ENCODE measurements at regions not wholly inside any gene's neighbourhood (a gene's known extent, or its start where the extent isn't known, plus 50 kb on each side); places are given as distances from the start of the nearest gene placed in this dataset.
A peak's percentile ranks its signal among the peaks of the same experiment; 100 is the strongest.

GRCh38 chr20:4507288-4507719 lies 179.0 kb upstream of the PRNP start (continued):
- TF ChIP-seq REST (IDR thresholded peaks at IDR 0.05; ENCODE audit: low read depth, low read length) (no peak), MAX (IDR thresholded peaks at IDR 0.05; ENCODE audit: low read depth) (0 out of 2 replicates have a peak, but pooled peaks have one; percentile 55), MXI1 (IDR thresholded peaks at IDR 0.05; ENCODE audit: low read depth, low read length) (no peak), EP300 (IDR thresholded peaks at IDR 0.05; ENCODE audit: borderline replicate concordance in 1 of 2, low read depth in 1 of 2, low read length in 1 of 2) (peak in 1 of 2 experiments; percentile 85; a peak in 2 of 4 replicates), GABPA (IDR thresholded peaks at IDR 0.05; ENCODE audit: low read depth) (no peak), CHD2 (IDR thresholded peaks at IDR 0.05; ENCODE audit: low read length, partially characterized antibody) (no peak), TAF1 (IDR thresholded peaks at IDR 0.05; ENCODE audit: borderline replicate concordance, low read depth, low read length) (no peak), EZH2phosphoT487 (IDR thresholded peaks at IDR 0.05; ENCODE audit: borderline replicate concordance, low read depth) (no peak), CTCF (IDR thresholded peaks at IDR 0.05) (no peak), RXRA (IDR thresholded peaks at IDR 0.05; ENCODE audit: borderline replicate concordance, low read depth) (no peak), RAD21 (IDR thresholded peaks at IDR 0.05; ENCODE audit: low read length) (no peak), IRF3 (IDR thresholded peaks at IDR 0.05; ENCODE audit: low read depth, low read length) (no peak)

- Histone ChIP-seq H3K9me3 (0 out of 2 replicates have a peak, but pooled peaks cover 5% of the 10 kb centered on the region), H2AFZ (ENCODE audit: low read depth) (no peak overlapping the region), H3K27me3 (ENCODE audit: insufficient read depth) (no peaks in the 10 kb centered on the region), H3K4me3 (ENCODE audit: low read depth in 2 of 2, low read length in 1 of 2) (no peak overlapping the region), H3K4me2 (no peak overlapping the region), H3K9ac (no peak overlapping the region), H3K36me3 (replicated peaks in 1 of 2; ENCODE audit: control insufficient read depth in 1 of 2, insufficient read depth in 2 of 2, low read length in 1 of 2) (no peaks in the 10 kb centered on the region), H3K79me2 (ENCODE audit: insufficient read depth) (no peaks in the 10 kb centered on the region), H3K9me2 (no peaks in the 10 kb centered on the region), H3F3A (replicated peaks; ENCODE audit: insufficient read depth) (peaks cover 17% of the 10 kb centered on the region), H4K20me1 (ENCODE audit: insufficient read depth) (no peaks in the 10 kb centered on the region), H3K4me1 (ENCODE audit: control insufficient read depth in 1 of 2, insufficient read depth in 2 of 2, low read depth in 1 of 2, low read length in 1 of 2) (peaks cover 0 to 8% of the 10 kb centered on the region in 2 experiments; a peak in 1 of 4 replicates), H3K27ac (ENCODE audit: low read depth in 2 of 2, low read length in 1 of 2) (no peak overlapping the region)
- DNase-seq = no peak
- CTCF ChIA-PET = no interaction called here
- POLR2A ChIA-PET = no interaction called here
- no peak for TF ChIP-seq SMC3 (IDR thresholded peaks at IDR 0.05; ENCODE audit: low read depth, low read length)
- 49% methylated on average over 4 of the region's 4 CpGs for WGBS (ENCODE audit: low lambda C conversion rate)
Observed at GRCh38 chr20:4504814-4505213, 181.4 kb upstream of the PRNP start.

Data from SK-N-SH (cell line).